Breast epithelium (tissue), 3 donors: ENCODE measurements at regions not wholly inside any gene's neighbourhood (a gene's known extent, or its start where the extent isn't known, plus 50 kb on each side); places are given as distances from the start of the nearest gene placed in this dataset.

Experiments
- CTCF ChIP-seq, 3 donors: fragments of 450-650 bp; IDR thresholded peaks; one replicate each; pipeline ENCODE4 v1.5.1; 2016 to 2017; ENCODE audit warnings: antibody characterized with exemption in 3 of 3, mild to moderate bottlenecking in 3 of 3, moderate library complexity in 3 of 3
- POLR2A ChIP-seq: fragments of 450-650 bp; IDR thresholded peaks from one replicate; pipeline ENCODE4 v1.6.1; 2016; ENCODE audit warnings: antibody characterized with exemption, mild to moderate bottlenecking, moderate library complexity

GRCh38 chr5:125794922-125795321 is 628.3 kb upstream of the GRAMD2B start:
- TF ChIP-seq CTCF (IDR thresholded peaks at IDR 0.05) (no peak), POLR2A (no peak)
